ENCODE measurements at regions not wholly inside any gene's neighbourhood (a gene's known extent, or its start where the extent isn't known, plus 50 kb on each side); places are given as distances from the start of the nearest gene placed in this dataset.

DNA sequence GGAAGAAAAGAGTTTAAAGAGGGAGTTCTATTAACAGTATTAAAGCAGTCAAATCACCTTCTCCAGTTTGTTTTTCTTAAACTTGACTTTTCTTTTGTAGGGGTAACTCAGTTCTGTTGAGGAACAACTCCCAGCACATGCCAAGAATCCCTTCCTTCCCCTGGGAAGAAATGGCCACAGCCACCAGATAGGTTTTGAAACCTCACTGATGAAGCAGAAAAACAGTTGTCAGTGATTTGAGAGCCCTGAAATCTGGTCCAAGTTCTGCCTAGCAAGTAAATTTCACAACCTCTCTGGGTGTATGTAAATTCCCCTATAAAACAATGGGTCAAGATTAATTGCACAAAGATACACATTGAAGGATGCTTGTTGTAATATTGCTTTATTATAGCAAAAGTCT is 167.1 kb downstream of the DHX15 start:
- DNase-seq: no peak

DNA sequence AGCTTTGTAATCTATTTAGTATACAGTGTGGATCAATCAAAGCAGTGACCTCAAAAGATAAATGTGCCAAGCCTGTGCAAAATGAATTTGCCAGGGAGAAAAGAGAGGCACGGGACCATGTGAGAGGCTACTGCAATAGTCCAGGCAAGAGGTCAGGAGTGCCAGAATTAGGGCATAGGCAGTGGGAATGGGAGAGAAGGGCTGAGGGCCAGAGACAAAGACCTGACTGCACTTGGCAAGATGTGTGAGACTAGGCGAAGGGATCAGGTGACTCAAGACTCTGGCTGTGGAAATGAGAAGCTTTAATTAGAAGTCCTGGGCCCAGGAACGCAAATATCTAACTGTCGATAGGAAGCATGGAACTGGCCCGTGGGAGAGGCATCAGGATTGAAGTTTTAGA is 168.1 kb downstream of the DHX15 start:
- DNase-seq: no peak

DNA sequence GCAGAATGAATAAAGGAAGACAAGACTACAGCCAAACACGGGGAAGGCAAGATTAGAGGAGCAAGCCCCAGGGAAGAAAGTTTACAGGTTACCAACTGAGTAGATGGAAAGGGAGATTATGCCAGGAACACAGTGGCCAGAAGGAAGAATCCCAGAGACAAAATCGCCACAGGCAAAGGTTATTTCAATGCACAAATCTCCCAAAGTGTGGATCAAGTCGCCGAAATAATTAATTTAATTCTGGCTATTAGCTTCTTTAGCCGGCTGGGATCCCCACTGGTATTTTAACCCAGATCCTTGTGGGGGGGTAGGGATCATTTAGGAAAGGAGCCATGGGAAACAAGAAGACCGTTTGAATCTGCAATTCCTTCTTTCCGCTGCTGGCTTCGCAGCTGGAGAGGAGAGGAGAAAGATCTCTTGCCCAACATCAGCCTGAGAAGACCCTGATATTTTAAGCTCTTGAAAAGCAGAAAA is 171.0 kb downstream of the DHX15 start:
- DNase-seq: no peak

DNA sequence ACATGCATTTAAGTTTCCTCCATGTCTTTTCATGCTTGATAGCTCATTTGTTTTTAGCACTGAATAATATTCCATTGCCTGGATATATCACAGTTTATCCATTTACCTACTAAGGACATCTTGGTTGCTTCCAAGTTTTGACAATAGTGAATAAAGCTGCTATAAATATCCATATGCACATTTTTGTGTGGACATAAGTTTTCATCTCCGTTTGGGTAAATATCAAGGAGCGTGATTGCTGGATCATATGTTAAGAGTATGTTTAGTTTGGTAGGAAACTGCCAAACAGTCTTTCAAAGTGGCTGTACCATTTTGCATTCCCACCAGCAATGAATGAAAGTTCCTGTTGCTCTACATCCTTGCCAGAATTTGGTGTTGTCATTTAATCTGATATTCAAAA is 172.5 kb downstream of the DHX15 start:
- DNase-seq: no peak

DNA sequence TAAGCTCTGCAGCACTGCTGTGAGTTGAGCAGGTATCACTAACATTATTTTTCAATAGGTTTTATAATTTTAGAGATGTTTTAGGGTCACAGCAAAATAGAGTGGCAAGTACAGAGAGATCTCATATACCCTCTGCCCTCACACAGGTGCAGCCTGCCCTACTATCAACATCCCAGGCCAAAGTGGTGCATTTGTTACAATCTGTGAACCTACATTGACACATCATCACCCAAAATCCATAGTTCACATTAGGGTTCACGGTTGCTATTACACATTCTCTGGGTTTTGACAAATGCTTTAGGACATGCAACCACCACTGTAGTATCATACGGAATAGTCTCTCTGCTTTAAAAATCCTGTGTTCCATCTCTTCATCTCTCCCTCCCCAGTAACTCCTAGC is 173.1 kb downstream of the DHX15 start:
- DNase-seq: no peak

DNA sequence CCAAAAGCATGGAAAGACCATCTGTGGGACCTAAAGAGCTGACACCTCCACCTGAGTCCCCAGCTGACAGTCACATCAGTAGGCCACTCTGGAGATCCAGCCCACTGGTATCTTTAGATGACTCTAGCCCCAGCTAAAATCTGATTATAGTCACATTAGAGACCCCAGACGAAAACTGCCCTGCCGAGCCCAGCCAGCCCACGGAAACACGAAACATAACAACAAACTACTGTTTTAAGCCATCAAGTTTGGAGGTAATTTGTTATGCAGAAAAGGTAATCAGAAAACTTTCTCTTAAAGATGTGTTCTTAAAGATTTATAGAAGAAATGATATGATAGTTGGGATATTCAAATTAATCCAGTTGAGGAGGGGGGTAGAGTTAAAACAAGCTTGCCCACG is 175.7 kb downstream of the DHX15 start:
- DNase-seq: no peak

DNA sequence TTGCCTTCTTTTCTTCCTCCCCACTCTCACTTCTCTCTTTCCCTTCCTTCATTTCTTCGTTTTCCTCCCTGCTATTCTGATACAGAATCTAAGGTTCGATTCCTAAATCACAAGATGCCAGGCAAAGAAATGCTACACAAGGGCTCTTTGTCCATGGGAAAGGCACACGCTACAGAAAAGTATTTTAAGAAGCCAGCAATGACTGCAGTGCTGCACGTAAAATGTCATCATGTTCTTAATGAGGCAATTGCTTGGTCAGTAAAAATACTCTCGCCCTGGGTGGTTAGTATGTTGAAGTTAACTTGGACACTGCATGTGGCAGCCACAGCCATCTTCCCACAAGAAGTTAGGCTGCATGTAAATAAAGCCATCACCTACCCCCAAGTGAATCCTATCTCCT is 178.4 kb downstream of the DHX15 start:
- no peak for DNase-seq

DNA sequence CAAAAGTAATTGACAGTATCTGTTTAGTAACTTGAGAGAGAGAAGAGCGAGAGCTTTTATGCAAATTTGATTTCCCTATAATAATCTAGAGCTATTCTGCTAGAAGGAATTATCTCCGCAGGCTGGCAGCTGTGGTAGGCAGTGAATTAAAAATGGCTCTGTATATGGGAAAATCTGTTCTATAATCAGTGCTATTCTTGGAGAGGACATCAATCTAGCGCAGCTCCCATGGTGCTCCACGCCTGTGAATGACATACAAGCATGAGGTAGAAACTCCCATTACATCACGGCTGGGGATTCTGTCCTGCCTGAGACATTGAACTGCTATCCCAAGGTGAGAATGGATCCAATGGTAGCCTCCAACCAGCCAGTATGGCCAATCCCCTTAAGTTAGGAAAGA is 179.0 kb downstream of the DHX15 start:
- no peak for DNase-seq

DNA sequence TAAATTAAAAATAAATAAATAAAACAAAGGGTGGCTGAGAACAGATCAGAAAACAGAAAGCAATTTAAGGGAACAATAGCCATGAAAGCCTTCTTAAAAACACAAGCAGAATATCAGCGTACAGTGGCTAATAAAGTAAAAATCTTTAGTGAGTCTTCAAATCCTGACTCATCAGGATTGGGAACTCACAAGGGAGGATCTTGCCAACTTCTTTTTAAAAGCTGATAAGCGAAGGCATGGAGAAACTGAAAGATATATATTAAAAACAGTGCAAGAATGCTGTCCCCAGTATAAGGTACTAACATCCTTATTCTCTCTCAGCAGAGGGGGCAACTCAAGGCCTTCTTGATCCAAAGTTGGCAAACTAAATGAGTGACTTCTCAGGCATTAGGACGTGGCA is 180.1 kb downstream of the DHX15 start:
- no peak for DNase-seq

DNA sequence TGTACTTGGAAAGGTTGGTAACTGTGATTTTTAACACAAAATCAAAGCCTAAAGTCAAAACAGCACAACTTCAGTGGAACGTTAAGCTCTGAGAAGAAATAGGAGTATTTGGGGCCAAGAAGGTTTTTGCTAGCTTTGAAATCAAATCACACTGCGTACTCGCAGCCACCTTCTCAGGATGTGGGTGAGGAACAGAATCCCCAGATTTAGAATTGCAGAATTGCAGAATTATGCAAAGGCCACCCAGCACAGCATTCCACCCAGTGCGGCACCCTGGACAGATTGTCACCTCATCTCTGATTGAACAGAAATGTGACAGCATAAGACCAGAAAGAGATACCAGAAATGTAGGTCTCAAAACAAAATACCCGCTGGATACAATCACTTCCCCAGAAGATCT is 181.1 kb downstream of the DHX15 start:
- no peak for DNase-seq

DNA sequence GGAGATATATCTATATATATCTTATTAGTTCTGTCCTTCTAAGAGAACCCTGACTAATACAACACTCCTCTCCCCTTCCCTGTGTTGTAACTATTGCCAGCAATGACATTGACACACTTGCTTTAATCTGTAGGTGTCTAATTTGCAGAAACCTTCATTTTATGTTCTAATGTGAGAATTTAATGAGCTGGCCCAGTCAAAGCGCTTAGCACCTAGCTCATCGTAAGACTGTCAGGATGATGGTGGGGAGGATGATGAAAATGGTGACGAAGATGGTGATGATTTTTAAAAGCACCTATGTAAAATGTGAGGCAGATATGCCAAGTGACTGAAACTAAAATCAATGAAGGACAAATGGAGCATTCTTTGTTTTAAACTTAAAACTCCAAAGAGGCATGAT is 183.8 kb downstream of the DHX15 start:
- no peak for DNase-seq

DNA sequence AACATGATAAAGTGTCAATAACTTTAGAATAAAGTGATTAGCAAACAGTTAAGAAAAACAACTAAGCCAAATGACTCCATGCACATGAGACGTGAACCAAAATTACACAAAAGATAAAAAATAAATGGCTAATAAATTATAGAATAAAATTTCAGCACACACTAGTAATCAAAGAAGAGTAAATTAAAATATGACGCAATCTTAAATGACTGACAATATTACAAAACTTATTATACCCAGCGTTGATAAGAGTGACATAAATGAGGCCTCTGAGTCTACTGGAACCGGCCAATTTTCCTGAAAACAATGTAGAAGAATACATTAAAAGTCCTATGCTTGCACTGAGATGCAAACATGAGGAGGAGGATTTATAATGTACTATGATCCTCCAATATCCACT is 187.4 kb downstream of the DHX15 start:
- no peak for DNase-seq

DNA sequence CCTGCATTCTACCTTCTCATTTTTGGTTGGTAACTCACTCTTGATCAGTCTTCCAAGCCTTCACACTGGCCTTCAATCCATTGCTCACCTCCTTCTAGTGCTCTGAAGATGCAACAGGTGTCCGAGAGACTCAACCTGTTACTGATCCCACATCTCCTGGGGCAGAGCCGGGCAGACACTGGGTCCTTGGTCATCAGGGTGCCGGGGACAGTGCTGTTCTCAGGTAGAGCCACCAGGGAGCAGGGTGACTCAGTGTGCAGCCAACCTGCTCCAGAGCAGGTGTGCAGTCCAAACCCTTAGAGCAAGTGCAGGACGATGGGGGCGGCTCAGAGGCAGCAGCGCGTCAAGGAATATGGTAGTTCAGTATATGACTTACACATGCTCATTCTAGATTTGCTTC is 188.4 kb downstream of the DHX15 start:
- DNase-seq: no peak

DNA sequence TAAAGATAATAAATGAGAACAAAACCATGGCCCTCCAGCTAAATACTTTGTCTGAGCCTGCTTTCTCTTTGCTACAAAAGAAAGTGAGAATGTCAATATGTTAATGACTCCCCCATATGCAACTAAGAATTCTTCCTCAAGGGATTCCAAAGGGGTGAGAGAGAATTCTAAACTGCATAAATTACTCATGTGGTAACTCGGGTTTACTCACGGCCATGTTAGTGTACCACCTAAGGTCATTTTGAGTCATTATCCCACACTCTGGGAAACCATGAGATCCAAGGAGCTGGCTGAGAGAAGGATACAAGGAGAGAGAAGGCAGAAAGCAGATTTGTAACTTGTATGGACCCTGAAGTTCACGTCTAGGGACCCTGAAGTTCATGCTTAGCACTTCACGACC is 190.3 kb downstream of the DHX15 start:
- no peak for DNase-seq

DNA sequence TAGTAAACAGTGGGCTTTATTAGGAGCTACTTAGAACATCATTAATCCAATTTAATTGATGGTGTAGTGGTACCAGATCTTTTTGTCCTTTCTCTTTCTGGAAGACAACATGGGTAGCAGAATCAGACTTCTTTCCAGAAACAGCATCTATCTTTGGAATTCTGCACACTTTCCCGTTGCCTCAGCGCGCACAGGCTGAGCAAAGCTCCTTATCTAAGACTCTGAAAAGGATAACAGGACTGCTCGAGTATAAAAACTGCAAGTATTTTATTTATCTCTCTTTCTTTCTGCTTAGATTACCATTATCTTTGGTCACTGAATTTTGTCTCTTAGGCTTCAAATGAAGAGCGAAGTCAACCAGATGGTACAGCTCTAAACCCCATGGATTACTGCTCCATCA is 191.7 kb downstream of the DHX15 start:
- DNase-seq: no peak

DNA sequence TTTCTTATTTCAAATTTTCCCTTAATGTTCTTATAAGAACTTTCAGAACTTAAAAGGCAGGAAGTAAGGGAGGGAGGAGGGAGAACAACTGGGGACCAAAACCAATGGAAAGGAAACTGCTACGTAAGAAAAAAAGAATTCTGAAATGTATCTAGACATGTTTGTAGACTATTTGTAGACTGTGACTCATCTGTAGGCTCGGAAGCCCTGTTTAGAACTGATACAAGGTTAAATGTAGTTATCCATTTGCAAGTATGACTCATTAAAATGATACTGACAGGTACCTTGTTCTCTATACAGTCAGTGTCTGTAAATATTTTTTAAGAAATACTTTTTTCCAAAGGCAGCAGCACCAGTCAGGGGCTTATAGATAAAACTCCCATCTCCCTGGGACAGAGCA is 202.0 kb downstream of the DHX15 start:
- DNase-seq: no peak

DNA sequence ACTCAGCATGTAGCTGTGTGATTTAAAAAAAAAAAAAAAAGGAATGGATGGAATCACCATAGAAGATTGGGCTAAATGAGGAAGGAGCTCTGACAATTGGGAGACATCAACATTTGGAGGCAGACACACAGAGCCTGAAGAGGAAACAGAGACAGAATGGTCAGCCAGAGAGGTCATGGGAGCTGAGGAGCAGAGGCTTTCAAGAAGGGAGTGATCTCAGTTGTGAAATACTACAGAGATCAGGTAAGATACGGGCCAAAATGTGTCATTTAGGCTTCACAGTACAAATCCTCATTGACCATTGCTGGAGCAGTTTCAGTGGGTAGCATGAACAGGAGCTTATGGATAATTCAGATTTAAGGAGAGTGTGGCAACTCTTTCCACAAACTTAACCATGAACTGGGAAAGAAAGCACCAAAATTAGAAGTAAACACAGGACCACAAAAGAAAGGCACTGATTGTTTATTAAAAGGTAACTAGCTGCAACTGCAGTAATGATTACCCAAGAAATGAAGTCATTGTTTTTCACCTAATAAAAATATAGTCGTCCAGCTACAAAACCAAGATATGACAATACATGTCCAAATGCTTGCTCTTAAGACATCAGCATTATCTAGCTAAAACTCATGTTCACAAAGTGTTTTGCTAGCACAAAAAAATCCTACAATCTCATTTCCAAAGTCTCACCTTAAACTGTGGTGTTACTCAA is 203.2 kb downstream of the DHX15 start:
- DNase-seq: no peak

DNA sequence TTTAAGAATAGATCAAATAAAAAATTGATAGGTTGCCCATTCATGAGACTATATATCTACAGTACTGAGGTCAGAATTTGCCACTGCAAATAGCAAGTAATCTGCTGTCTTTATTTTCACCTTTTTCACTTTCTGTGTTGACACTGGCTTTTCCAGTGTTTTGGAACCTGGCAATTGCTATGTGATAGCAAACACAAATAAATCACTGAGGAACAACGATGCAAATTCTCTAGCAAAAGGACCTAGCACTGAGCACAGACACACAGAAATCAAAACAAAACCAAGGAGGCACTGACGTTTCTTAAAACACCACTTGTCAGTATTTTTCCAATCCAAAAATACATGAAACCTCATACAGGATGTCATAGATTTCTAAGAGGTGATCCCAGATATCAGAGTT is 210.7 kb downstream of the DHX15 start:
- DNase-seq: no peak

DNA sequence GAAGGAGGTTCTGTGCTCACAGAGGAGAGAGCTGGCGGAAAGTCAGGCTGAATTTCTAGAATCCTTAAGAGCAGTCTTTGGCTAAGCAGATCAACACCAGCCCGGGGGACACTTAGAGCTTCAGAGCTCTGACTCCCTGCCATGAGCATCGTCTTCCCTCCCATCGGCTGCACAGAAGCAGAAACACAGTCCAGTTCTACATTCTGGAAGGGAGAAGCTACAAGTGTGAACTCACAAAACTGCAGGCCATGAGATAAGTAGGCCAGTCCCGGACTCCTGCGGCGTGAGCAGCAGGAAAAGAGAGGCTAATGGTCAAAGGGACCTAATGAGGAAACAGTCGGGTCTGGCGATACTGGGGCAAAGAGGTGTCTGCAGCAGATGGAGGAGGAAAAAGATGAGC is 211.5 kb downstream of the DHX15 start:
- DNase-seq: no peak

DNA sequence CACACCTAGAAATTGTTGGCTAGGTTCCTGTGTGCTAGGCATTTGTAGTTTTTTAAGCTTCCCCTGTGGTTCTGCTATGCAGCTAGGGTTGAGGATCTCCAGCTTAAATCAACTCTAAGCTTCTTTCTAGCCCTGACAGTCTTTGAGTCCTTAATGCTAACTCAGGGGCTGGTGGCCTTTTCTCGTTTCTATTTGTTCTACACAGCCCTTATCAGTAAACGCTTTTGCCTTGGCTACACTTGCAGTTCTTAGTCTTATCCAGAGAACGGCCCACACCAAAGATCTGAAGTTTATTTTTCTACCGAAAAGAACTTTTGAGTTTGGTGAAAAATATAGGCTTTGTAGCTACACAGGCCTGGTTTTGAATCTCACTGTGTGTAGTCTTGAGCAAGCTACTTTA is 212.0 kb downstream of the DHX15 start:
- no peak for DNase-seq

DNA sequence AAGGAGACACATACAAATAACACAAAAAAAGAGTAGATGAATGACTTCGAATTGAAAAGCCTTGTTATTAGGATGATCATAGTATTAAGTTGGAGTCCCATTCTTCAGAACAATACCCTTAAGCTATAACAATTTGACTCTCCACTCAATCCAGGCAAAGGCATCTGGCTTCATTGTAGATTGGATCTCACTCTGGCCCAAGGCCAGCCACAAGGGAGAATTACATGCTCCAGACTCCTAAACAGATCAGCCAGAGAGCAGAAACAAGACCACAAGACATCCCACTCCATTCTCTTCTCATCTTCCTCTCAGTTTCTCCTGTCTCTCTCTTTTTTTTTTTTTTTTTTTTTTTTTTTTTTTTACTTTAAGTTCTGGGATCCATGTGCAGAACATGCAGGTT is 213.9 kb downstream of the DHX15 start:
- DNase-seq: no peak

DNA sequence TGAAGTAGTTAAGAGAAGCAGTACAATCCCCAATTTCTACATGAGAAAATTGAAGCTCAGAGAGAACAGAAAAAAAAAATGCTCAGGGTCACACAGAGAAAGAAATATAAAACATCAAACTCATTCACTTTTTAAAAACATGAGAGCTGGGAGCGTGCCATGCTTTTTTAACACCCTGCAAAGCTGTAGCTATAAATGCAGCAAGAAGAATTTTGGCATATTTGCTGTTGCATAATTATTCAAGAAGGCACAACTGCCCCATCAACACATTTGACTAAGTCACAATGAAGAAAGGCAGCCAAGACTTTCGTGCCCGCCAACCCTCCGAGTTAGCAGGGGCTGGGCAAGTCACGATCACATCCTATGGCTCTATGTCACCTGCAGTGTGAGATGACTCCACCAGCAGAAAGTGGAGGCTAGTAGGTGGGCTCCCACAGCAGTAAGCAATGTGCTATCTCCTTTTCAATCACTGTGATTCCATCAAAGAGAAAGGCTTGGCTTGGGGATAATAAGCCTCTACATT is 214.8 kb downstream of the DHX15 start:
- no peak for DNase-seq

DNA sequence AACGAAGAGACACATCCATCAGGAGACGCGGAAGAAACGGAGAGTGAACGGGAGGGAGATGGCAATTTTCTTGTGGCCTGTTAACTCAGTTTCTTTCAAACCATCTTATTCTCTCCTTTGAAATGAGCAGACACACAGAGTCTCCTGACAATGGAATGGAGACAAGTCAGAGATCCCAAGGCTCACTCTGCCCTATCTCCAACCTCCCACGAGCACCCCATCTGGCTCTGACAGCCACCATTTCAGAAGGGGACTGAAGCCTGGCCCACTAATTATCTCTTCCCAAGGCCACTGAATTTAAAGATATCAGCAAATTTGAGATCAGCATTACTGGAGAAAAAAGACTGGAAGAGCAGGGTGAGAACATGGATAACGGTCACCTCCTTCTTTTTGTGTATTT is 215.6 kb downstream of the DHX15 start:
- DNase-seq: no peak

DNA sequence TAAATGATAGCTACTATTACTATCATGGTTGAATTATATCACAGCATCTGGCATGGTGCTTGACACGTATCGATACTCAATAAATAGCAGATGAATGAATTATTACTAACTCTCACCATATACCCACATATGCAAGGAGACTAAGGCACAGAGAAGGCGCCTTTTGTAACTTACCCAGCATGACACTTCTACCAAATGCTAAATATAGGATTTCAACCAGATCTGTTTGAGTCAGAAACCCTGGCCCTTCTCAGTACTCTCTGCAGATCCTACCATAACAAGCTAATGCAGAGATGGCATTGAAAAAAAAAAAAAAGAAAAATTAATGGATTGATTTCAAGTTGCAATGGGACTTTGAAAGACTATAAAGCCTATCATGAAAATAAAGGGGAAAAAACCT is 219.5 kb downstream of the DHX15 start:
- no peak for DNase-seq

DNA sequence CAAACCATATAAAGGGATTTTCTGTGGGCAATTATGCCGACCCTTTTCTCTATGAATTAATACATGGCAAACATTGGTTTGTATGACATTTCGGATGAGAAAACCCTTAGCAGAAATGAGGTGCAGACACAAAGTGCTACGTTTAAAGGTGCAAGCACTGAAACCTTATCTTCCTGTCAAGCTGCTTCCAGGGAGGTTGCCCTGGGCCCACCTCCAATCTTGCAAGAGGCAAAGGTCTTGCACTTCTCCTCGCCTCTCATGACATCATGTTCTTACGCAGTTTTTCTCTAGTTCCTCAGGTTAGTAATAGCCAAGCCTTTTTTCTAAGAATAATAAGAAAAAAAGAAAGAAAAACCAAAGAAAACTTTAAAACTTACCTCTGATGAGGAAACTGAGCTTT is 220.1 kb downstream of the DHX15 start:
- DNase-seq: no peak

All from CD4-positive, alpha-beta T cell treated with Interferon alpha-2 for 1 hour (primary cell).